ENCODE measurements at regions not wholly inside any gene's neighbourhood (a gene's known extent, or its start where the extent isn't known, plus 50 kb on each side); places are given as distances from the start of the nearest gene placed in this dataset.

GRCh38 chr16:48959204-48959603, 322.4 kb downstream of the CBLN1 start:
- Histone ChIP-seq H3K9me2 (ENCODE audit: insufficient read depth) (no peaks in the 10 kb centered on the region), H3K27ac (ENCODE audit: low read depth, low read length) (no peak overlapping the region), H3K4me1 (ENCODE audit: control insufficient read depth in 1 of 2, insufficient read depth in 2 of 2, low read length in 2 of 2) (peaks cover 30 to 63% of the 10 kb centered on the region in 2 experiments), H4K20me1 (ENCODE audit: insufficient read depth) (no peaks in the 10 kb centered on the region), H3K79me2 (ENCODE audit: insufficient read depth, low read length) (no peaks in the 10 kb centered on the region), H2AFZ (ENCODE audit: low read depth, low read length, poor library complexity, severe bottlenecking) (no peak overlapping the region), H3K36me3 (ENCODE audit: control insufficient read depth in 1 of 2, insufficient read depth in 2 of 2, low read length in 2 of 2) (no peaks in the 10 kb centered on the region), H3K9ac (ENCODE audit: low read length) (no peak overlapping the region), H3K9me3 (ENCODE audit: control insufficient read depth in 1 of 2, insufficient read depth in 1 of 2, low read depth in 1 of 2, low read length in 2 of 2) (no peaks in the 10 kb centered on the region), H3K4me2 (ENCODE audit: low read length) (peak overlapping the region; percentile 44), H3K4me3 (replicated peaks in 1 of 2; ENCODE audit: low read depth in 1 of 2, low read length in 2 of 2) (no peak overlapping the region), H3K27me3 (ENCODE audit: insufficient read depth, low read length) (no peaks in the 10 kb centered on the region)
- RAD21 ChIA-PET (ENCODE audit: low non-redundant PET in 1 of 2, low total read pairs in 2 of 2, uncharacterized antibody in 2 of 2, unreplicated experiment in 2 of 2): no interaction called here
- no TSS peak for BruUV-seq (replicated peaks)
- TF ChIP-seq POLR2A (IDR thresholded peaks at IDR 0.05; ENCODE audit: borderline replicate concordance, extremely low read depth, insufficient read depth, insufficient read length): no peak
- peak; percentile 29; the same call in 1 of the 2 replicates for TF ChIP-seq JUND (IDR thresholded peaks at IDR 0.05)
- TF ChIP-seq FOSL1 (IDR thresholded peaks at IDR 0.05; ENCODE audit: low read depth): 0 out of 2 replicates have a peak, but pooled peaks have one; percentile 16
- TF ChIP-seq, protein P1, sequence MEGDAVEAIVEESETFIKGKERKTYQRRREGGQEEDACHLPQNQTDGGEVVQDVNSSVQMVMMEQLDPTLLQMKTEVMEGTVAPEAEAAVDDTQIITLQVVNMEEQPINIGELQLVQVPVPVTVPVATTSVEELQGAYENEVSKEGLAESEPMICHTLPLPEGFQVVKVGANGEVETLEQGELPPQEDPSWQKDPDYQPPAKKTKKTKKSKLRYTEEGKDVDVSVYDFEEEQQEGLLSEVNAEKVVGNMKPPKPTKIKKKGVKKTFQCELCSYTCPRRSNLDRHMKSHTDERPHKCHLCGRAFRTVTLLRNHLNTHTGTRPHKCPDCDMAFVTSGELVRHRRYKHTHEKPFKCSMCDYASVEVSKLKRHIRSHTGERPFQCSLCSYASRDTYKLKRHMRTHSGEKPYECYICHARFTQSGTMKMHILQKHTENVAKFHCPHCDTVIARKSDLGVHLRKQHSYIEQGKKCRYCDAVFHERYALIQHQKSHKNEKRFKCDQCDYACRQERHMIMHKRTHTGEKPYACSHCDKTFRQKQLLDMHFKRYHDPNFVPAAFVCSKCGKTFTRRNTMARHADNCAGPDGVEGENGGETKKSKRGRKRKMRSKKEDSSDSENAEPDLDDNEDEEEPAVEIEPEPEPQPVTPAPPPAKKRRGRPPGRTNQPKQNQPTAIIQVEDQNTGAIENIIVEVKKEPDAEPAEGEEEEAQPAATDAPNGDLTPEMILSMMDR (IDR thresholded peaks at IDR 0.05 in 2 of 3, conservative IDR thresholded peaks at IDR 0.05 in 1 of 3; ENCODE audit: borderline replicate concordance in 1 of 3, insufficient read depth in 1 of 3, low read depth in 2 of 3, low read length in 2 of 3): no peak
- no peak for TF ChIP-seq MAX (IDR thresholded peaks at IDR 0.05)
- TF ChIP-seq CBX3 (IDR thresholded peaks at IDR 0.05; ENCODE audit: low read depth): no peak
- TF ChIP-seq CEBPB (IDR thresholded peaks at IDR 0.05; ENCODE audit: low read depth): no peak
- no peak for TF ChIP-seq RAD21 (IDR thresholded peaks at IDR 0.05; ENCODE audit: low read depth)
- no peak for TF ChIP-seq ELF1 (IDR thresholded peaks at IDR 0.05; ENCODE audit: borderline replicate concordance, low read depth)
- TF ChIP-seq TCF7L2 (IDR thresholded peaks at IDR 0.05; ENCODE audit: borderline replicate concordance, extremely low read depth, insufficient read depth, insufficient read length): peak; percentile 70
- TF ChIP-seq ATF3 (IDR thresholded peaks at IDR 0.05): no peak
- TF ChIP-seq ZNF274 (IDR thresholded peaks at IDR 0.05; ENCODE audit: low read depth, low read length): no peak
- TF ChIP-seq POLR2AphosphoS5 (IDR thresholded peaks at IDR 0.05; ENCODE audit: low read depth, low read length): no peak
- no peak for TF ChIP-seq EZH2 (IDR thresholded peaks at IDR 0.05)
- no peak for TF ChIP-seq SIN3A (IDR thresholded peaks at IDR 0.05; ENCODE audit: low read depth)
- no peak for TF ChIP-seq SRF (IDR thresholded peaks at IDR 0.05; ENCODE audit: low read depth)
- TF ChIP-seq ZBTB33 (IDR thresholded peaks at IDR 0.05; ENCODE audit: extremely low read depth, insufficient replicate concordance, low read length): no peak
- peak; percentile 30; the same call in 1 of the 2 replicates for TF ChIP-seq SP1 (IDR thresholded peaks at IDR 0.05; ENCODE audit: low read depth)
- no peak for TF ChIP-seq YY1 (IDR thresholded peaks at IDR 0.05; ENCODE audit: extremely low read depth, insufficient replicate concordance, low read depth, low read length)
- no peak for TF ChIP-seq ZFX (IDR thresholded peaks at IDR 0.05)
- no peak for TF ChIP-seq EZH2phosphoT487 (IDR thresholded peaks at IDR 0.05; ENCODE audit: borderline replicate concordance)
- DNase-seq (ENCODE audit: low read depth, low spot score) (no peak), ATAC-seq (peak; percentile 12)
- intact Hi-C loops (cut with micrococcal nuclease): no loop called here
- POLR2A ChIA-PET: no interaction called here
- CTCF ChIA-PET: no interaction called here
